ENCODE measurements at regions not wholly inside any gene's neighbourhood (a gene's known extent, or its start where the extent isn't known, plus 50 kb on each side); places are given as distances from the start of the nearest gene placed in this dataset.

GRCh38 chr16:73464834-73465233 lies 416.9 kb upstream of the ZFHX3 start:
- TF ChIP-seq POLR2A (IDR thresholded peaks at IDR 0.05; ENCODE audit: borderline replicate concordance, extremely low read depth, insufficient read depth, insufficient read length) (no peak), SIN3A (IDR thresholded peaks at IDR 0.05; ENCODE audit: low read depth) (no peak), TCF7L2 (IDR thresholded peaks at IDR 0.05; ENCODE audit: borderline replicate concordance, extremely low read depth, insufficient read depth, insufficient read length) (no peak)
- TF ChIP-seq, protein P1, sequence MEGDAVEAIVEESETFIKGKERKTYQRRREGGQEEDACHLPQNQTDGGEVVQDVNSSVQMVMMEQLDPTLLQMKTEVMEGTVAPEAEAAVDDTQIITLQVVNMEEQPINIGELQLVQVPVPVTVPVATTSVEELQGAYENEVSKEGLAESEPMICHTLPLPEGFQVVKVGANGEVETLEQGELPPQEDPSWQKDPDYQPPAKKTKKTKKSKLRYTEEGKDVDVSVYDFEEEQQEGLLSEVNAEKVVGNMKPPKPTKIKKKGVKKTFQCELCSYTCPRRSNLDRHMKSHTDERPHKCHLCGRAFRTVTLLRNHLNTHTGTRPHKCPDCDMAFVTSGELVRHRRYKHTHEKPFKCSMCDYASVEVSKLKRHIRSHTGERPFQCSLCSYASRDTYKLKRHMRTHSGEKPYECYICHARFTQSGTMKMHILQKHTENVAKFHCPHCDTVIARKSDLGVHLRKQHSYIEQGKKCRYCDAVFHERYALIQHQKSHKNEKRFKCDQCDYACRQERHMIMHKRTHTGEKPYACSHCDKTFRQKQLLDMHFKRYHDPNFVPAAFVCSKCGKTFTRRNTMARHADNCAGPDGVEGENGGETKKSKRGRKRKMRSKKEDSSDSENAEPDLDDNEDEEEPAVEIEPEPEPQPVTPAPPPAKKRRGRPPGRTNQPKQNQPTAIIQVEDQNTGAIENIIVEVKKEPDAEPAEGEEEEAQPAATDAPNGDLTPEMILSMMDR (IDR thresholded peaks at IDR 0.05 in 2 of 3, conservative IDR thresholded peaks at IDR 0.05 in 1 of 3; ENCODE audit: borderline replicate concordance in 1 of 3, insufficient read depth in 1 of 3, low read depth in 2 of 3, low read length in 2 of 3), result no peak
